LNCaP clone FGC (cell line): ENCODE measurements at regions not wholly inside any gene's neighbourhood (a gene's known extent, or its start where the extent isn't known, plus 50 kb on each side); places are given as distances from the start of the nearest gene placed in this dataset.

Source experiments
- DNase-seq: peaks from one replicate; pipeline ENCODE4 v3.0.0-alpha.2; 2011; ENCODE audit warnings: low read depth
- H3K4me3 ChIP-seq: 2 replicates; pipeline ENCODE4 v1.5.1; 2011; ENCODE audit warnings: mild to moderate bottlenecking, low read depth, low read length, control low read depth
- CTCF ChIP-seq: IDR thresholded peaks from 2 replicates; pipeline ENCODE4 v1.5.1; 2012; ENCODE audit warnings: mild to moderate bottlenecking; ENCODE audit not compliant: control insufficient read depth, insufficient read depth; ENCODE audit errors: extremely low read depth

- DNase-seq: no peak
- H3K4me3 ChIP-seq: no peak overlapping the region
- TF ChIP-seq CTCF: no peak
Observed at GRCh38 chr6:134510920-134511319, 193.0 kb upstream of the SGK1 start.

- DNase-seq: no peak
- TF ChIP-seq CTCF: no peak
- no peak overlapping the region for H3K4me3 ChIP-seq
Observed at GRCh38 chr6:134510142-134510541, 192.2 kb upstream of the SGK1 start.

GRCh38 chr6:134508862-134509498 is 191.1 kb upstream of the SGK1 start:
- DNase-seq: no peak
- H3K4me3 ChIP-seq: no peak overlapping the region
- no peak for TF ChIP-seq CTCF

- TF ChIP-seq CTCF: no peak
- no peak overlapping the region for H3K4me3 ChIP-seq
- DNase-seq: no peak
Observed at GRCh38 chr6:134506162-134506561, 188.2 kb upstream of the SGK1 start.

- no peak for TF ChIP-seq CTCF
- DNase-seq: no peak
- H3K4me3 ChIP-seq: no peak overlapping the region
Observed at GRCh38 chr6:134503585-134504281, 185.8 kb upstream of the SGK1 start.

- no peak for TF ChIP-seq CTCF
- no peak overlapping the region for H3K4me3 ChIP-seq
Observed at GRCh38 chr6:134502614-134503549, 185.0 kb upstream of the SGK1 start.

More at GRCh38 chr6:134502614-134503549, 185.0 kb upstream of the SGK1 start:
- no peak for DNase-seq
